H1 (cell line): ENCODE measurements at regions not wholly inside any gene's neighbourhood (a gene's known extent, or its start where the extent isn't known, plus 50 kb on each side); places are given as distances from the start of the nearest gene placed in this dataset.

Experiments used
- BCL11A ChIP-seq, 2 experiments: IDR thresholded peaks; one replicate each; pipeline ENCODE4 v1.6.1; 2011; ENCODE audit warnings: low read depth in 2 of 2, low read length in 2 of 2, mild to moderate bottlenecking in 2 of 2
- BRCA1 ChIP-seq: IDR thresholded peaks from 2 replicates; pipeline ENCODE4 v1.6.1; 2012; ENCODE audit warnings: low read depth, low read length, improper control_type of control experiment
- CHD2 ChIP-seq: IDR thresholded peaks from 2 replicates; pipeline ENCODE4 v1.6.1; 2012; ENCODE audit warnings: low read length, improper control_type of control experiment
- CHD7 ChIP-seq: fragments of 300-600 bp; sonication (generic); IDR thresholded peaks from 2 replicates; pipeline ENCODE4 v1.7.1; 2012; ENCODE audit warnings: low read length, moderate library complexity, mild to moderate bottlenecking, inconsistent platforms; ENCODE audit not compliant: insufficient replicate concordance
- FOSL1 ChIP-seq: IDR thresholded peaks from 2 replicates; pipeline ENCODE4 v1.6.1; 2011; ENCODE audit warnings: mild to moderate bottlenecking, low read depth, low read length, moderate library complexity; ENCODE audit not compliant: insufficient read depth
- RBBP5 ChIP-seq: IDR thresholded peaks from 2 replicates; pipeline ENCODE4 v1.7.1; 2012; ENCODE audit warnings: low read depth, mild to moderate bottlenecking, inconsistent platforms, low read length, moderate library complexity, borderline replicate concordance
- SRF ChIP-seq: IDR thresholded peaks from 2 replicates; pipeline ENCODE4 v1.6.1; 2011; ENCODE audit warnings: mild to moderate bottlenecking, low read depth, low read length, moderate library complexity

GRCh38 chr2:236341067-236341466, 76.9 kb upstream of the ASB18 start (continued):
- TF ChIP-seq CHD7 (no peak), SRF (no peak), BCL11A (IDR thresholded peaks at IDR 0.05; ENCODE audit: low read depth in 2 of 2, low read length in 2 of 2) (no peak), CHD2 (no peak), RBBP5 (no peak), BRCA1 (no peak), FOSL1 (no peak)
